HG03520 (cell line): ENCODE measurements at regions not wholly inside any gene's neighbourhood (a gene's known extent, or its start where the extent isn't known, plus 50 kb on each side); places are given as distances from the start of the nearest gene placed in this dataset.

Source experiments
- ATAC-seq: cut with Tn5 transposase; IDR thresholded peaks from one replicate; pipeline ENCODE4 v1.9.1; 2021; ENCODE audit warnings: mild to moderate bottlenecking, moderate library complexity; ENCODE audit not compliant: unreplicated experiment

GRCh38 chr7:46357851-46358250, 436.8 kb upstream of the IGFBP3 start:
- no peak for ATAC-seq

DNA sequence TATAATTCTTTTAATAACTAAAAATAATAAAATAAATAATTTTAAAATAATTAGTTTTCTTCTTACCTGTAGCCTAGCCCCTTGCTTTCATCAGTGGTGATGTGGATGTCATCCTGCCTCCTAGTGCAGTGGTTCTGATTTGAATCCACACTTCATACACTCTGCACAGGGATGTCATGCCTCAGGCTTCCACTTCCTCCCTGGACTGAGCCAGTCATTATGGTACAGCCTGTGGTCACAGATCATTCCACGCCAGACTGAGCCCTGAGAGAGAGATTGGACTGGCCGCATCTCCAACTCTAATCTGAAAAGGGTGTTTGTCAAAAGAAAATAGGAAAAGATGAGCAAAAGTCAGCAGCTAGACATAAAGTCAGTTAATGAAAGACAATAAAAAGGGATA, 436.2 kb upstream of the IGFBP3 start:
- no peak for ATAC-seq

DNA sequence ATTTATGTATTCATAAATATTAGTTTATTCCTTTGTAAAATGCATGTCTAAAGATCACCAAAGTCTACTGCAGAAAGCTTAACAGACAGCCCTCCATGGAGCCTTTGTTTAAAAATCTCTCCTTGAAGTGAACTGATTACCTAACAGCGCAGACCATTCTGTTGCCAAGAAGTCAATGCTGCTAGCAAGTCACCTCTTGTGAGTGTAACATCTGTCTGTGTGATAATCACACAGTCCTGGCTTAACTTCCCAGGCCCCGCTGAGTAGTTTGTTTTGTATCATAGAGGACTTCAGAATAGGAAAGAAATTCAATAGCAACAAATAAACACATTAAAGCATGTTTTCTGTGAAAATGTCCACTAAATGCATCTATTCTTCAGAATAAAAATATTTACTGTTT, 435.3 kb upstream of the IGFBP3 start:
- no peak for ATAC-seq

GRCh38 chr7:46355331-46355730, 434.3 kb upstream of the IGFBP3 start:
- ATAC-seq = no peak

DNA sequence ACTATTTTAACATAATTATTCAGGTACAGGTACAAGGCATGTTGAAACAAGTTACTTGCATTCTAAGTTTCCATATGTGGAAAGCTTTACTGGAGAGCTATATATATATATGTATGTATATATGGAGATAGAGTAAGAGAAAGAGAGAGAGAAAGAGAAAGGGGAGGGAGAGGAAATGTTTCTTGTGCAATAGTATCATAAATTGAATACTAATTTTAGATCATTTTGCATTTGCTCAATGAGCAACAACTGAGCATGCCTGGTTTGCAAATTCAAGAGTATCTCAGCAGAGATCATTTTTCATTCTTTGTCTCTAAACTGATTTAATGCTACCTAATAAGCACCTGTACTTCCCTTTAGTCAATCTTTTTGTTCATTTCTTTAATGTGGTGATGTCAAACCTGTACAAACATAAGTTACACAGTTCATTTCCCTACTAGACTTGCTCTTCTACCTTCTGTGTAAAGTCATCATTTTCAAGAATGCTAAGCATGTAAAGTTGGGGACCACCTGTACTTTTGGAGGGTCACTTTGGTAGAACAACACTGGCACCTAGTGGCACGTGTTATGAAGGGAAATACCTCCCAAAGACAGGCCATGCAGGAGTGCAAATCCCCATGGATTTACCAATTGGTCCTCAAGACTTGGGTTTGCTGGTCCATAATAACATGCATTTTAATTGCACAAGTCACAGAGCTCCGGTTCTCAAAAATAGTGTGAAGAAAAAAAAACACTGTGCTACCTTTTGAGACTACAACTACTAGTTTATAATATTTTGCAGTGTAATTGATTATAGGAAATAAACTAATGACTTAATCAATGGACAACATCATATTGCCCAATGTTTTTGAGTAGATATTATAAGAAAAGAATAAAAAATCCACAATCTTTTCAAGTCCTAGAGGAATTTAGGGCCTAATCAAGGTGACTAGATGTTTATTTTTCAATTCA, 431.2 kb upstream of the IGFBP3 start:
- no peak for ATAC-seq

DNA sequence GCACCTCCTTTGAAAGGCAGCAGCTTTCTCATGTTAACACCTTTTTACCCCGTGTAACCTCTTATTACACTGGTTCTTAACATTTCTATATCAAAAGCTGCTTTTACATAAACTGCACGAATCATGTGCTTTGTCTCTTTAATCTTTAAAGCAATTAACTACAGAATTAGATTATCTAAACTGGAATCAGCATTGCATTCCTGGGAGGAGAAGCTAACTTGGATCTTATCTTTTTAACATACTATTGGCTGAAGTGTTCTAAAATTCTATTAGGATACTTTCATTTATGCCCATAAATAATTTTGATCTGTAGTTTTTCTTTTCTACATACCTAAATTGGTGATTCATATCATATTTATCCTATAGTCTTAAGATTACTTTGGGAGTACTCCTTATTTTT, 428.4 kb upstream of the IGFBP3 start:
- ATAC-seq = no peak

DNA sequence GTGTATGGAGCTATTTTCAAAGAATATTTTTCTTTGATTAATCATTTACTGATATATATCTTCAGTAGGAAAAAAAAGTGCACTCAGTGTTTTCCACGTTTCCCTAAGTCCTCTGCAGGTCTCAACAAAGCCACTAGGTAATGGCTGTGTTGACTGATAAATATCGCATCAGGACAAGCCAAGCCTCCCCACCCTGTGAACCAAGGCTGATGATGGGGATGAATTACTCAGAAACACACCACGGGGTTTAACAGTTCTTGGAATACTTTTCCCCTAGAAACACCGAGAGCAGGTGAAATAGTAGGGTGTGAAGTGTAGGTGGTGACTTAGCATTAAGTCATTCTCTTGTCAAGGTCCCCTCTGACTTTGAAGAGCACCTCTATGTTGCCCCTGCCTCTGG, 423.5 kb upstream of the IGFBP3 start:
- no peak for ATAC-seq

DNA sequence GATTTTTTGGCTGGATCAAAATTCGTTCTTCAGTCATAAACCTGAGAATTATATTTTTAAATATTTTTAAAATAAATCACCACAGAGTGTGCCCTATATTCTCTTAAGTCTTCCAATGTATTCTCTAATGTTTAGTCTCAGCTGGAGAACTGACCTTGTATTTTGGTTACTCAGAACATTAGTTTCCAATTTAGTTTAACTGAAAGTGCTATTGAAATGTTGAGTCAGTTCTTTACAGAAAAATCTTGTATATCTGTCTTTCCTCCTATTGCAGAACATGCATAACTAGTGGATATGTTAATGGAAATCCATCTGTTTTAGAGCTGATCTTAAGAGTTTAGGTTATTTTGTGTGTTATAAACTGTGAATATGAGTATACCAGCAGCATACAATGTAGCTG, 422.7 kb upstream of the IGFBP3 start:
- ATAC-seq = no peak

GRCh38 chr7:46322937-46323336, 401.9 kb upstream of the IGFBP3 start:
- no peak for ATAC-seq

DNA sequence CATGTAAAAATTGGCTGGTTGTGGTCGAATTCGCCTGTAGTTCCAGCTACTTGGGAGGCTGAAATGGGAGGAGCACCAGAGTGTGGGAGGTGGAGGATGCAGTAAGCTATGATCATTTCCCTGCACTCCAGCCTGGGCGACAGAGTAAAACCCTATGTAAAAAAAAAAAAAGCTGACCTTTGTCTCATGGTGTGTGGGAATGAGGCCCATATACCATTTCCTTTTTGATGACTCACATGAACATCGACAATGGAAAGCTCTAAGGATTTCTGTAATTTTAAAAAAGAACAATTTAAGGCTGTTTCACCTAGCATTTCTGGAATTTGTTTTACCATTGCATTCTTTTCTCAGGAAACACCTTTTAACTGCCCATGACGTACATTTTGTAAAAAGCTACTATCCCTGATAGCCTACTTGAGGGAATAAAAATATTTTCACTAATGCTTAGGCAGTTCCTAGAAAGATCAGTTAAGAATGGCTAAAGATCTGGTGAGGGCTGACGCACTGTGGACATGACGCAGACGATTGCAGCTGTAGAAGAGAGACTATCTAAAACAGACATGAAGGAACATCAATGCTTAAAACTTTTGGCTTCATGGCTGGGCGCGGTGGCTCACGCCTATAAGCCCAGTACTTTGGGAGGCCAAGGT, 400.6 kb upstream of the IGFBP3 start:
- ATAC-seq = no peak

- no peak for ATAC-seq
Observed at GRCh38 chr7:46320956-46321355, 399.9 kb upstream of the IGFBP3 start.

GRCh38 chr7:46319841-46320240, 398.8 kb upstream of the IGFBP3 start:
- ATAC-seq = no peak

DNA sequence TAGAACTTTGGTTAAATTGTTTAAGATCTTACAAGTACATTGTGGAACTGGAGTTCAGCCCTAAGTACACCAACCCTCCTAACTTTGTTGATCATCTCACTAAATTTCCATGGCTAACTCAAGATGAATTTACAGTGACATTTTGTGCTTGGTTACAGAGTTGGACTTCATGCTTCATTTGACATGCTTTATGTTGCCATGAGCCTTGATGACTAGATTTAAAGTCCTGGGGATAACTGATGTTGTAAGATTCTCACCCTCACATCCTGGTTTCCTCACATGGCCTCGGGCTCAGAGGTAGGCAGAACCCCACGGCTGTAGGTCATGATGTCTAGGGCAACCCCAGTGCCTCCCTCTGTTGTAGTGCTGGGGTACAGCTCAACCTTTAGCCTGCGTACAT, 397.2 kb upstream of the IGFBP3 start:
- ATAC-seq = no peak

DNA sequence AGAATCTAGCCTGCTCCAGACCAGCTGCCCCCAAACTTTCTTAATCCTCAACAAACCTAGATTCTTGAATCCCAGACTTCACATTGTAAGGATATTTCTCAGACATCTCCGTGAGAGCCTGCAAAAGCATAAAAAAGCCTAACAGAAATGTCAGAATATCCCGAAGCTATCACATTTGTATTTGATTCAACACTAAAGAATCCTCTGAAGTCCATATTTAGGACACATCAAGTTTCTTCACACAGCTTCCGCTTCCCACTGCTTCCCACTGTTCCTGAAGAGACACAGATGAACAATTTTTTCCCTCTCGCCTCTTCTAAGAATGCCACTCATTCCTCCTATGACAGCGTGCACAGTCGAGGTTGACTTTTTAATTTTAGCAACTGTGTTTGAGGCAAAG, 396.2 kb upstream of the IGFBP3 start:
- ATAC-seq = no peak

GRCh38 chr7:46315891-46316290, 394.8 kb upstream of the IGFBP3 start:
- no peak for ATAC-seq

DNA sequence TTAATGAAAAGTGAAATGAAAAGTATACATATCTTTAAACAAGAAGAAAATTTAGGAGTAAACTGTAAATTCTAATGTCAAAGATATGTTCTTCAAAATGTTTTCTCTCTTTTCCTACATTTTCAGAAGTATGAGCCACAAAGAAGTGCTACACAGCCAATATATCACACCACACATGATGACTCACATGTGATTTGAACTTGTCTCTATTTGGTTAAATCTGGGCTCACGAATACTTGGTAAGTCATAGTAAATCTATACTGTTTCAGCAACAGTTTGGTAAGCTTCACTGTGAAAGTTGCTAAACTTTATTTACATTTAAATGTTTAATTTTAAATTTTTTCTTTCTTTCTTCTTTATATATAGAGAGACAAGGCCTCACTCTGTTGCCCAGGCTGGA, 380.6 kb upstream of the IGFBP3 start:
- ATAC-seq = no peak

DNA sequence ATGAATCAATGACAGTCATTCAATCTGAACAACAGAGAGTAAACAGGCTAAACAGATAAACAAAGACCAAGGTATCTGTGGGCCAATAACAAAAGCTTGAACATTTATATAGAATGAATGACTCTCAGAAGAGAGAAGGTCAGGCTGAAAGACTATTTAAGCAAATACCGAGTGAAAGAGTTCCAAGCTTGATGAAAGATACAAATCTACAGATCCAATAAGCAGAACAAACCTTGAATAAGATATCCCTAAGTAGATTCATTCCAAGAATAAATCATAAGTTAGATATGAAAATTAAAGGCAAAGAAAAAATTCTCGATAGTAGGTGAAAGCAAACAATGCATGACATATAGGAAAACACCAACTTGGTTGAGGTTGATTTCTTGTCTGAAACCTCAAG, 376.4 kb upstream of the IGFBP3 start:
- no peak for ATAC-seq

GRCh38 chr7:46296526-46296925, 375.5 kb upstream of the IGFBP3 start:
- no peak for ATAC-seq

GRCh38 chr7:46294381-46294780, 373.3 kb upstream of the IGFBP3 start:
- no peak for ATAC-seq

- no peak for ATAC-seq
Observed at GRCh38 chr7:46292741-46293140, 371.7 kb upstream of the IGFBP3 start.

DNA sequence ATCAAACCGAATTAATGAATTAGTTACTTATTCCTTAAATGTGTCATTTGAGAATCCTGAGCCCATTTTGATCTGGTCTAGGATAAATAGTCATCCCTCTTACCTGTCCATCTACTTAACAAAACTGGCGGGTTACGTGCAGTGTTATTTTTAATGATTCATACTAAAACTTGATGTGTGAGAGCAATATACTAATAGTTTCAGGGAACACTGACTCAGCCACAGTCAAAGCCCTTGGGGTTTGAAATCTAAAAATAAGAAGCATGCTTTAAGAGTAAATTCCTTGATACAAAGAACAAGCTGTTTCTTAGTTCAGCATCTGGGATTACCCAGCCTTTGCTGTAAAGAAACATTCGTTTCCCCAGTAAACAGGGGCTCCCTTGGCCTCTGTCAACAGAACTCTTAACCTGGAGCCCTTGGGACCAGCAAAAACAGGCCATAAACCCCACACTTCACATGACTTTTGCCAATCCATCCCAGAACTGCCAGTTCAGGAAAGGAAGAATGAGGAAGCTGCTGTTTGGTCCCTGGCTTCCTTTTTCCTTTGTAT, 370.6 kb upstream of the IGFBP3 start:
- ATAC-seq = peak; percentile 67

DNA sequence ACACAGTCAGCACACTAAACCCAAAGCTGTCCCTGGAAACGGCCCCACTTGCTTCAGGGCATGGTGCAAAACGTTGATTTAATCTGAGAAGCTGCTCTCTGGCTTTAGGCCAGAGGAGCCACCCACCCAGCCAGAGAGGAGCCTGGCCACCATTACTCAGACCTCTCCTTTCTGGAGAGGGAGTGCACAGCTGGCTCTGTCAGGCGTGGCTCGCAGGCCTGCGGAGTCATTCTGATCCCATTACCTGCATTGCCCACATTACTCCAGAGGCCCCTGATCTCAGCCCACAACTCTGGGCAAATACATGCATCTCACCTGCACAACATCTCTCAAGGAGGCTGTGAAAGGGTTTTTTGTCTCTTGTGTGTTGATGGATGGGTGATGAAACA, 370.0 kb upstream of the IGFBP3 start:
- peak; percentile 65 for ATAC-seq
